ENCODE measurements at regions not wholly inside any gene's neighbourhood (a gene's known extent, or its start where the extent isn't known, plus 50 kb on each side); places are given as distances from the start of the nearest gene placed in this dataset.

GRCh38 chr6:8352335-8352965 lies 82.9 kb downstream of the SLC35B3 start:
- TF ChIP-seq POLR2AphosphoS5 (IDR thresholded peaks at IDR 0.05; ENCODE audit: low read depth, low read length), result no peak
- TF ChIP-seq POLR2A (IDR thresholded peaks at IDR 0.05; ENCODE audit: low read depth, low read length), result no peak
- TF ChIP-seq TAF1 (IDR thresholded peaks at IDR 0.05; ENCODE audit: borderline replicate concordance, low read depth, low read length), result no peak
